GM20000 (cell line): ENCODE measurements at regions not wholly inside any gene's neighbourhood (a gene's known extent, or its start where the extent isn't known, plus 50 kb on each side); places are given as distances from the start of the nearest gene placed in this dataset.
"Not testable (repeated sequence)": the region's sequence is repeated elsewhere in the genome, so short reads cannot be mapped to it uniquely, and the experiment has no call there.

ENCODE experiments used
- DNase-seq: peaks from one replicate; pipeline ENCODE4 v3.0.0; 2012; ENCODE audit warnings: low spot score
- CTCF ChIP-seq: IDR thresholded peaks from 2 replicates; pipeline ENCODE4 v1.5.1; 2012; ENCODE audit warnings: mild to moderate bottlenecking, control low read depth; ENCODE audit errors: extremely low read depth, missing control alignments

DNA sequence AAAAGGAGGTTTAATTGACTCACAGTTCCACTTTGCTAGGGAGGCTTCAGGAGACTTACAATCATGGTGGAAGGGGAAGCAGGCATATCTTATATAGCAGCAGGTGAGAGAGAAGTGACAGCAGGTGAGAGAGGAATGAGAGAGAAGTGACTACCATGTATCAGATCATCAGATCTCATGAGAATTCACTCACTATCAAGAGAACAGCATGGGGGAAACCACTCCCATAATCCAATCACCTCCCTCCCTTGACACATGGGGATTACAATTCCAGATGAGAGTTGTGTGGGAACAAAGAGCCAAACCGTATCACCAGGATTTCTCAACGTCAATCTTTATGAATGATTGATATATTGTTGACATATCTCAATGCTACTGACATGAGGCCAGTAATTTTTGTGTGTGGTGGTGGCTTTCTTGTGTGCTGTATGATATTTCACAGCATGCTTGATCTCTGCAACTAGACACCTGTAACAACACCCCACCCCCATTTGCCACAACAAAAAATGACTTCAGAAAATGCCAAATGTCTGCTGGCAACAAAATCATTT is 1470.9 kb upstream of the SEL1L start:
- no peak for TF ChIP-seq CTCF
- DNase-seq: no peak

DNA sequence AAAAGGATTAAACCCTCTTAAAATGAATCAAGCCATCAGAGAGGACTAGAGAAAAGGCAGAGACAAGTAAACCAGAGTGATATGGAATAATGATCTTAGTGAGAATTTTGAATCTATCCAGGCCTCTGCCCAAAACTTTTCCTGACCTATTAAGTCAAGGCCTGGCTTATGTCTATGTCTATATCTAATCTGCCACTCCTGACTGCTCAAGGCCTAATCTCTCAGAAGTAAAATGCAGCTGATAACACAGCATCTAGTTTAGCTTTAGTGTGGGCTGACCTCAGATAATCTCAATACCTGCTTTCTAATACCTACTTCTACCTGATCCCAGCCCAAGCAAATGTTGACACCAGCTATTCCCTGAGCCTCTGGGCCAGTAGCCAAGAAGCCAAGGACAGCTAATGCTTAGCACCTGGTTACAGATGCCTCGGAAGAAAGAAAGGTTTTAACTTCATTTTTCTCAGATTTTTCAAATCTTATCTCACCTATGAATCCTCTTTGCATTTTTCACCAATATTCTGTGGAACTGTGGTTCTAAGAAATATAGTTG is 1472.5 kb upstream of the SEL1L start:
- no peak for DNase-seq
- no peak for TF ChIP-seq CTCF

DNA sequence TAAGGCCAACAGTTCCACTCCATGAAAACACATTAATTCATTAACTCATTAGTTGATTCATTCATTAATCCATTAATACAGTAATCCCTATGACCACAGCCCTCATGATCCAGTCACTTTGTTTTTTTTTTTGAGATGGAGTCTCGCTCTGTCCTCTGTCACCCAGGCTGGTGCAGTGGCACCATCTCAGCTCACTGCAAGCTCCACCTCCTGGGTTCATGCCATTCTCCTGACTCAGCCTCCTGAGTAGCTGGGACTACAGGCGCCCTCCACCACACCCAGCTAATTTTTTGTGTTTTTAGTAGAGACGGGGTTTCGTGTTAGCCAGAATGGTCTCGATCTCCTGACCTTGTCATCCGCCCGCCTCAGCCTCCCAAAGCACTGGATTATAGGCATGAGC is 1473.4 kb upstream of the SEL1L start:
- not testable (repeated sequence) for DNase-seq

- no peak for TF ChIP-seq CTCF
- DNase-seq: no peak
These were observed 1474.1 kb upstream of the SEL1L start for GRCh38 chr14:83007641-83008225.

DNA sequence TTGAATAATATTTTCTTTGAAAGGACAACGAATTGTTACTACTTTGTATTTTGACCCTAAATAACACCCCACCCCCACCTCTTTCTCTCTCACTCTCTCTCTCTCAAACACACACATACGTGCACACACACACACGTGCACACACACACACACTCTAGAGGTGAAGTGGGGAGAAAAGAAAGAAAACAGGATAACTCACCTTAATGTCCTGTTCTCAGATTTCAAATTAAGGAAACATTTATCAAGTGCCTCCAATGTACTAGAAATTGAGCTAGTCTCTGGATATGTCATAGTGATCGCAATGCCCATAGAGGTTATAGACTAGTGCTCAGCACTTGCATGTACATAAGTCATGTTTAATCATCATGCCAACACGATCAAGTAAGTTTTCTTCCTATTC is 1483.6 kb upstream of the SEL1L start:
- DNase-seq: no peak
- TF ChIP-seq CTCF: no peak

DNA sequence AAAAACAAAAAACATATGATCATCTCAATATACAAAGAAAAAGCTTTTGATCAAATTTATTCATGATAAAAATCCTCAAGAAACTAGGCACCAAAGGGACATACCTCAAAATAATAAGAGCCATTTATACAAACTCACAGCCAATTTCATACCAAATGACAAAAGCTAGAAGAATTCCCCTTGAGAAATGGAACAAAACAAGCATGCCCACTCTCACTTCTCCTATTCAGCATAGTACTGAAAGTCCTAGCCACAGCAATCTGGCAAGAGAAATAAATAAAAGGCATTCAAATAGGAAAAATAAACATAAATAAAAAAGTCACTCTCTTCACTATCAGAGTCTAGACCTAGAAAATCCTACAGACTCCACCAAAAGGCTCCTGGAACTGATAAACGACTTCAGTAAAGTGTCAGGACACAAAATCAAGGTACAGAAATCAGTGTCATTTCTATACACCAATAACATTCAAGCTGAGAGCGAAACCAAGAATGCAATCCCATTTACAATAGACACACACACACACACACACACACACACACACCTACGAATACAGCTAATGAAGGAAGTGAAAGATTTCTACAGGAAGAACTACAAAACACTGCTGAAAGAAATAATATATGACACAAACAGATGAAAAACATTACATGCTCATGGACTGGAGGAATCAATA is 1486.2 kb upstream of the SEL1L start:
- DNase-seq: no peak
- TF ChIP-seq CTCF: no peak

DNA sequence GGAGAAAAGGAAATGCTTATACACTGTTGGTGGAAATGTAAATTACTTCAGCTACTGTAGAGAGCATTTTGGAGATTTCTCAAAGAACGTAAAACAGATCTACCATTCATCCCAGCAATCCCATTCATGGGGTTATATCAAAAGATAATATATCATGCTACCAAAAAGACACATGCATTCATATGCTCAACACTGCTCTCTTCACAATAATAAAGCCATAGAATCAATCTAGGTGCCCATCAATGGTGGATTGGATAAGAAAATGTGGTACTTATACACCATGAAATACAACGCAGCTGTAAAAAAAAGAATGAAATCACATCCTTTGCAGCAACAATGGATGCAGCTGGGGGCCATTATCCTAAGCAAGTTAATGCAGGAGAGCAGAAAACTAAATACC is 1487.7 kb upstream of the SEL1L start:
- no peak for TF ChIP-seq CTCF
- DNase-seq: no peak

DNA sequence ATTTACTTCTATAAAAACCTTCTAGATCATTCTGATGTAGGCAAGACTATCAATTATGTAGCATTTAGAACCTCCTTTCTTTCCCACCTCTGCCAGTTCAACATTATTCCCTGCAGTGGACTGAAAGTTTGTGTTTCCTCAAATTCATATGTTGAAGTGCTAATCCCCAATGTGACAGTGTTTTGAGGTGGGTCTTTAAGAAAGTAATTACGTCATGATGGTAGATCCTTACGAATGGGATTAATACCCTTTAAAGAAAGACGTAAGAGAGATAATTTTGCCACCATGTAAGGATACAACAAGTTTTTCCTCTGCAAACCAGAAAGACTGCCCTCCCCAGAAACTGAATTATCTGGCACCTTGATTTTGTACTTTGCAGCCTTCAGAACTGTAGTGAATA is 1489.7 kb upstream of the SEL1L start:
- no peak for DNase-seq
- no peak for TF ChIP-seq CTCF
